Stimulated activated CD8-positive, alpha-beta memory T cell treated with anti-CD3 and anti-CD28 coated beads, Interleukin-15, amount 100 ng/mL, for 48 hours (primary cell): ENCODE measurements at regions not wholly inside any gene's neighbourhood (a gene's known extent, or its start where the extent isn't known, plus 50 kb on each side); places are given as distances from the start of the nearest gene placed in this dataset.

Experiments
- DNase-seq, 2 donors: peaks; one replicate each; pipeline ENCODE4 v3.0.0-alpha.2; 2020; ENCODE audit warnings: low read depth in 2 of 2

- DNase-seq: no peak
These were observed 1030.1 kb downstream of the ADGRL2 start for GRCh38 chr1:82830690-82831380.

- DNase-seq: no peak
These were observed 1028.8 kb downstream of the ADGRL2 start for GRCh38 chr1:82829527-82829926.

DNA sequence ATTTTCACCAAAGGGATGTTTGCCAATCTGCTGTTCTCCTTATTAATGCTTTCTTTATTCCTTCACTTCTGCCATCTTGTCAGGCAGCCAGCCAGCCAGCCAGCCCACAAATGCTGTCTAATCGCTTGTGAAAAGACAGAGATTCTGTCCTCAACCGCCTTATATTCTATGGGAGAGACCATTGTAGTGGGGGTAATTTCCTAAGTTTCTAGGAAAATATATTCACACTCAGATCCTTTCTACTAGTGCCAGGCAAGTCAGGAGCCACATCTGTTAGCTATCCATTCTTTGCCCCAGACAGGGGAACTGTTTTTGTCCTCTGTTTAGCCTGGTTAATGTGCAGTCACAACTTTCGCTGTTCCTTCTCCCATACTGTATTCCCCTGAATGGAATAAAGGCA is 1023.1 kb downstream of the ADGRL2 start:
- no peak for DNase-seq

DNA sequence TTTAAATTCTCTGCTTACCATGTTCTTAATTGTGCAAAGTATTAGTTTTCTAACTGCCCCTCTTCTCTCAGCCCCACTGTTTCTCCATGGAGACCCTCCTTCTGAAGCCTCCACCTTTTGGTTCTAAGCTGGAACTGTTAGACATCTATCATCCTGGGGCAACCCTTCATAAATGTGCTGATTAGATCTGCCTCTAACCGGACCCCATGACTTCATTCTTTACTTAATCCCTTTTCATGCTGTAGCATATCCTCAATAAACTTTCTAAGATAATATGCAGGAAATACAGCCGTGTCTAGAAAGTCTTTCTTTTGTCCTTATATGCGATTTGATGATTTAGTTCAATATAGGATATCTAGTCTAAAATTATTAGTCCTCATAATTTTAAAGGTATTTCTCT is 1020.1 kb downstream of the ADGRL2 start:
- DNase-seq: no peak

GRCh38 chr1:82819234-82819633 is 1018.5 kb downstream of the ADGRL2 start:
- no peak for DNase-seq

GRCh38 chr1:82818586-82818985 is 1017.9 kb downstream of the ADGRL2 start:
- DNase-seq: no peak

GRCh38 chr1:82813386-82813785 is 1012.7 kb downstream of the ADGRL2 start:
- DNase-seq: no peak

DNA sequence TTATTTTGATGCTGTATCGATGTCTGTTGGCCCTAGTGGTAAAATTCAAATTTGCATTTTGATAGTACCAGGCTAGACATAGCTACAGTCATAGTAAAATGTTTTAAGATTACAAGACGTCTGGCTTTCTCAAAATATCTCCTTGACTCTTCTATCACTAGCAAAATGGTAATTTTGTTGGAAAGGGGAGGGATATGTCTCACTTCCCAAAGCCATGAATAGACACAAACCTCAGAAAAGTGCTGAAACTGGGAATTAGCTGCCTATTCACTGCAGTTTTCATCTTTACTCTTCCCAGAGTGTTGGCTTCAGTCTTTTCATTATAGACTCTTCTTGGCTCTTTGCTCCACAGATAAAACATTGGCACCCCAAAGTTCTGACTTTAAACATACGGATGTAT is 1009.9 kb downstream of the ADGRL2 start:
- DNase-seq: no peak

GRCh38 chr1:82807563-82807962 is 1006.8 kb downstream of the ADGRL2 start:
- no peak for DNase-seq

DNA sequence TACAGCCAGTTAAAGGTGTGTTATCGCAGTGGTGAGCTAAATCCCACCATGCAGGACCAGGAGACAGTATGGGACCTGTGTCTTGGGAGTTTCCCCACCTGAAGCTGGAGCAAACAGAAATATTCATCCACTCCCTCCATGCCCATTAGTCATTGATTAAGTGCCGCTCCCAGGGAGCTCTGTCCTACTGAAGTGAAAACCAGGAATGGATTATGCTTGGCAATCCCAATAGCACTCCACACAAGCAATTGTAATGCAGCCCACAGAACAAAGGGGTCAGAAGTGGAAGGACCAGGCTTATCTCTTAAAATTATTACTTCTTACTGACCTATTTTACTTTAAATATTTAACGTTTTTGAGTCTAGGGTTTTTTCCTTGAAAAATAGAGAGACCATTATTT is 1005.4 kb downstream of the ADGRL2 start:
- no peak for DNase-seq

GRCh38 chr1:82801176-82801575 is 1000.4 kb downstream of the ADGRL2 start:
- no peak for DNase-seq

DNA sequence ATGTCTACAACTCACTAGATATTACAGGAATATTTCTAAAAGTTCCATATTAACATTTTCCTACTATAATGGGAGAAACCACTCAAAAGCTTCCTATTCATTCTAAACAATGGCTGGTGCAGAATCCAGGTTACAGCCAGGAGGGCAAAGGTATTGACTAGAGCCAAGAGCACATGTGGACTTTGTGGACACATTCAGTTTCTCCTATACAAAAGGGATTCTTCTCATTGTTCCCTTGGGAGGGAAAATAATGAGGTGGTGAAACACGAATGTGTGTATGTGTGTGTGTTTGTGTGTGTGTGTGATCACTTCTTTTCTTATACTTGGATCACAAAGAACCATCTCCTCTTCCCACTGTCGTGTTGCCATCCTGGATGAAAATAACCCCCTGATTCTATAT is 1000.0 kb downstream of the ADGRL2 start:
- no peak for DNase-seq

GRCh38 chr1:82799261-82799660 is 998.5 kb downstream of the ADGRL2 start:
- DNase-seq: no peak

DNA sequence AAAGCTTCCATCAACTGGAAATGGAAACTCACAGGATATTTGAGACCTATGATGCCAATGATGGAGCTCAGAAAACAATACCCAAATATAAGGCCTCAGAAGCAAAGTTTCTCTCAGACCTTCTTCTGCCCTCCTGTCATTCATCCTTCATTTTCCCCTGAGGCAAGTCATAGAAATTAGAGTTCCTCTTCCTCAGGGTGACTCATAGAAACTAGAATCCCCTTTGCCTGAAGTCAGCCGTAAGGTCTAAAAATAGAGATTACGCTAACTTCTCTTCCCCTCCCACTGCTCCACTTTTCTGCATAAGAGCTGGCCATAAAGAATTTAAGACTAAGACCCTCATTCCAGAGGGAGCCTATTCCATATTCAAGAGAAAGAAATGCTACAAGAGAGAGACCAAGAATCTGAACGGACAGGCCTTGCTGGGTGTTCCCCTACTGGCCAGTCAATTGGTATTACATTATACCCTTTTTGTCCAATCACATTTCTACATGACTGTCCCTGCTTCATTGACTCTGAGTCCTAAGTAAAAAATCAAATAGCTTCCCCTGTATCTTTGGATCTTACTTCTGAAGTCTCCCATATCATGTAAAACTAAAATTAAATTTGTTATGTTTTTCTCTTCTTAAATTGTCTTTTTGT is 994.9 kb downstream of the ADGRL2 start:
- DNase-seq: no peak

DNA sequence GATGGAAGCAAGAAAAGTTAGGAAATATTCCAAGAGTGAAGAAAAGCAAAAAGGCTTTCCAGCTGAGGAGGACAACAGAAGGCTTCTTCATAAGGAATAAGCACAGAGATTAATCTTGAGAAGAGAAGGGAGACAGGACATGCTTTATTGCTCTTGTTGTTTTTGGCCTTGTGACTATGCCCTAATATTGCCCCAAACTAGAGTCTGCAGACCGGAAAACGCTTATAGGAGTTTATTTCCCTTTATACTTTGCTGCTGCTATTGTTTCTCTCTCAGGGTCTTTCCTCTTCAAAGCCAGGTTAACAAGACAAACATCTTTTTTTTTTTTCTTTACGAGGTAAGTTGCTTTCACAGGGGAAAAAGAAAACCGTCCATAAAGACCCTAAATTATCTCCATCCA is 991.4 kb downstream of the ADGRL2 start:
- no peak for DNase-seq

GRCh38 chr1:82790556-82790955 is 989.8 kb downstream of the ADGRL2 start:
- DNase-seq: no peak

- DNase-seq: no peak
These were observed 987.9 kb downstream of the ADGRL2 start for GRCh38 chr1:82788660-82789059.

- no peak for DNase-seq
These were observed 987.3 kb downstream of the ADGRL2 start for GRCh38 chr1:82788038-82788437.

DNA sequence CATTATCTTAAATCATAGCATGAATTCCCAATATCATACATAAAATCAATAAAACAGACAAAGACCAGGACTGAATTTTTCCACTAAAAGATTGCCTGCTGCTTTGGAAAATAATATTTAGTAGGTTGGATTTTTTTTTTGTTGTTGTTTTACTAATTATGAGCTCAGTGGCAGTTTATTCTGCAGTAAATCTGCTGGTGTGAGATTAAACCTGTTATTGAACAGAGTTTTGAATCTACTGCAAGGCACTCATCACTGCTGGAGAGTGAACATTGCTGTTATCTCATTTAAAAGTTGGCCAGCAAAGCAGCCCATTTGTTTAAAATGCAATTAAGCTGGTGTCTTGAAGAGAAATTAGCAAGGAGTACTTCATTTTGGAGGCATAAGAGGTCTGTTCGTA is 986.1 kb downstream of the ADGRL2 start:
- no peak for DNase-seq

- no peak for DNase-seq
These were observed 984.6 kb downstream of the ADGRL2 start for GRCh38 chr1:82785268-82785790.

- DNase-seq: no peak
These were observed 982.3 kb downstream of the ADGRL2 start for GRCh38 chr1:82783044-82783443.

DNA sequence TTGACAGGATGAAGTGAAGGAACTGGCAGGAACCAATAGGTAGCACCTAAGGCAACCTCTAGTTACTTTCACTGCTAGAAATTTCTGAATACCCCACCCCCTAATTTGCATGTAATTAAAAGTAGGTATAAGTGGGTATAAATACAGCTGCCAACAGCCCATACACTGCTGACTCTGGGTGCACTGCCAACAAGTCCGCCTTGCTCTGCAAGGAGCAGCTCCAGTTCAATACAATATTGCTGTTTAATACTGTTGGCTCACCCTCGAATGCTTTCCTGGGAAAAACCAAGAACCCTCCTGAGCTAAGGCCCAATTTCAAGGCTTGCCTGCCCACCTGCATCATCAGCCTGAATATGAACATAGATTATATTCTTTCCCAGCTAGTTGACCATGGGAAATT is 981.9 kb downstream of the ADGRL2 start:
- DNase-seq: no peak

- no peak for DNase-seq
These were observed 977.9 kb downstream of the ADGRL2 start for GRCh38 chr1:82778612-82779011.

DNA sequence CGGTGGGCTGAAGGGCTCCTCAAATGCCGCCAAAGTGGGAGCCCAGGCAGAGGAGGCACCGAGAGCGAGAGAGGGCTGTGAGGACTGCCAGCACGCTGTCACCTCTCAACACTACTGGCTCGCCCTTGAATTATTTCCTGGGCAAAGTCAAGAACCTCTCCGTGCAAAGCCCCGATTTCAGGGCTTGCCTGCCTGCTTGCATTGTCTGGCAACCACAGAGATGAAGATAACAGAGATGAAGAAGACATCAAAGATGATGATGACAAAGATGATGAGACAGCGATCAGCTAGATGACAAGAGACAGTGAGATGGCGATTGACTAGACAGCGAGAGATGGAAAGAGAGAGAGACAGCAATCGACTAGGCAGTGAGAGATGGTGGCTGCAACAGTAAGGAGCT is 976.5 kb downstream of the ADGRL2 start:
- no peak for DNase-seq
